ENCODE measurements at regions not wholly inside any gene's neighbourhood (a gene's known extent, or its start where the extent isn't known, plus 50 kb on each side); places are given as distances from the start of the nearest gene placed in this dataset.

- TF ChIP-seq CTCF (conservative IDR thresholded peaks at IDR 0.05; ENCODE audit: low read length): no peak
- TF ChIP-seq EZH2phosphoT487 (IDR thresholded peaks at IDR 0.05; ENCODE audit: borderline replicate concordance): no peak
Observed at GRCh38 chr2:103139628-103140268, 377.9 kb downstream of the TMEM182 start.
